ENCODE measurements at regions not wholly inside any gene's neighbourhood (a gene's known extent, or its start where the extent isn't known, plus 50 kb on each side); places are given as distances from the start of the nearest gene placed in this dataset.
A peak's percentile ranks its signal among the peaks of the same experiment; 100 is the strongest.

GRCh38 chr7:80288175-80289122, 153.8 kb downstream of the GNAI1 start:
- DNase-seq: no peak

DNA sequence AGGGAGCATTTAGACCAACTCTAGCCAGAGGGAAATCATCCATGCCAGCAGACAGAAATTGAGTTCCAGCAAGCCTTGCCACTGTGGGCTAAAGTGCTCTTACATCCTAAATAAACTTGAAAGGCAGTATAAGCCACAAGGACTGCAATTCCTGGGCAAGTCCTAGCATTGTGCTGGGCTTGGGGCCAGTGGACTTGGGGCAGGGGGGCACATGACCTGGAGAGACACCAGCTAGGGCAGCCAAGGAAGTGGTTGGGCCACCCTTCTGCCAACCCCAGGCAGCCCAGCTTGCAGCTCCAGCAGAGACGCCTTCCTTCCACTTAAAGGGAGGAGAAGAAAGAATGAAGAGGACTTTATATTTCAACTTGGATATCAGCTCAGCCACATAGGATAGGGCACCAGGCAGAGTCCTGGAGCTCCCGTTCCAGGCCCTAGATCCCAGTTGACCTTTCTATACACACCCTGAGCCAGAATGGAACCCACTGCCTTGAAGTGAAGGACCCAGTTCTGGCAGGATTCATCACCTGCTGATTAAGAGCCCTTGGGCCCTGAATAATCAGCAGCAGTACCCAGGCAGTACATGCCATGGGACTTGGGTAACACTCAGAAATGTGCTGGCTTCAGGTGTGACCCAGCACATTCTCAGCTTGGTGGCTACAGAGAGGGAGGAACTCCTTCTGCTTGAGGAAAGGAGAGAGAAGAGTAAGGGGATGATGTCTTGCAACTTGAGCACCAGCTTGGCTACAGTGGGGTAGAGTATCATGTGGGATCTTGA, 153.0 kb downstream of the GNAI1 start:
- DNase-seq: no peak

DNA sequence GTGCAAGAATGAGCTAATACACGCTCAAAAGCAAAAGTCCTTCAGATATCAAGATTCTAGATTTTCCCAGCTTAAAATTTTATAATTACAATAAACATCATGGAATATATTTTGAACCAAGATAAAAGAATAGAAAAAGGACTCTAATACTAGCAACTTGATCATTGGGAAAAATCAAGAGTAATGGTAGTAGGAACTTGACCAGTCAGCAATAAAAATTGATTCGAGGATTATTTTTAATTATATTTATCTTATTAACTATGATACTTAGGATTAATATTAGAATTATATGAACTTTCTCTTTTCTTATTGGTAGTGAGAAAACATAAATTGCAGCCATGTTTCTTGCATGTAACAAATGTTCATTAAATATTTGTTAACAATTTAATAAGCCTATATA, 152.0 kb downstream of the GNAI1 start:
- no peak for DNase-seq

DNA sequence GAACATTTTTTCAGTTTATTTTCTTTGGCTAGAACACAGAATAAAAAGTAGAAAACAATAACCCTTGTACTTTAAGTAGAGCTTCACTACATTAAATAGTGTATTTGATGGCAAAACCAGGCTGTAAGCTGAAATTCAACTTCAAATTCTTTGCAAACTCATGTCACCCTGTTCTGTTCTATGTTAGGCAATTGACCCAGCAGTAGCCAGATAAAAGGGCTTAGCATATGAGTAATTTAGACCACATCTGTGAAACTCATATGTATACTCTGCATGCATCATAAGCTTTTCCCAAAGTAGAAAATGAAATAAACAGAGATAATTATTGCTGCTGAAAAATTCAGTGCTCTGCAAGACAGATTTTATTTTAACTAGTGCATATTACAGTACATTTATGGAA, 150.2 kb downstream of the GNAI1 start:
- peak; percentile 14 for DNase-seq

GRCh38 chr7:80279760-80280159, 145.1 kb downstream of the GNAI1 start:
- DNase-seq: no peak

DNA sequence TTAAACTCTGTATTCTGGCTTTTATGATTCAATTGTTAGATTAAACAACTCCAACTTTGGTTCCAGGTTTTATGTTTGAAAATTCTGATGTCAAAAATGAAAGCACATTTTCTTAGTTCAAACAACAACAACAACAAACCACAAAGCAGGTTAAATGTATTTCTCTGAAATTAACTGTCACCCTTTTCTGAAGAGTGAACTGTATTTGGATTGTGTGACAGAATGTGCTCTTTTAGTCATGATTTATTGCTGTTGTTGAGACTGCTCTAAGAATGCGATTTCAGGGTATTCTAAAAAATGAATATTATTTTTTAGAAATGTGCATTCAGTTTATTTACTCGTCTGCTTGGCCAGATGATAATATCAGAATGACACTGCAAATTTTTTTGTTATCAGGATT, 144.1 kb downstream of the GNAI1 start:
- no peak for DNase-seq

GRCh38 chr7:80277434-80278427, 143.1 kb downstream of the GNAI1 start:
- DNase-seq: no peak

Data from amniotic stem cell (primary cell).